OCI-LY1 (cell line): ENCODE measurements at regions not wholly inside any gene's neighbourhood (a gene's known extent, or its start where the extent isn't known, plus 50 kb on each side); places are given as distances from the start of the nearest gene placed in this dataset.

Source experiments
- H2AFZ ChIP-seq: fragments of 200-600 bp; sonication (generic), shearing (Covaris generic); 2 replicates; pipeline ENCODE4 v1.6.0; 2014; ENCODE audit warnings: antibody characterized with exemption, mild to moderate bottlenecking, low read length
- H3F3A ChIP-seq: fragments of 200-600 bp; sonication (generic), shearing (Covaris generic); 2 replicates; pipeline ENCODE4 v1.6.0; 2014; ENCODE audit warnings: mild to moderate bottlenecking, antibody characterized with exemption, low read length, moderate library complexity; ENCODE audit not compliant: insufficient read depth
- H3K27ac ChIP-seq: fragments of 200-600 bp; sonication (generic); 2 replicates; pipeline ENCODE4 v1.5.1; 2014; ENCODE audit warnings: low read length, mixed run types, mild to moderate bottlenecking, low read depth; ENCODE audit not compliant: poor library complexity, severe bottlenecking
- H3K27me3 ChIP-seq: fragments of 200-600 bp; sonication (generic); 2 replicates; pipeline ENCODE4 v1.6.0; 2014; ENCODE audit warnings: antibody characterized with exemption, mild to moderate bottlenecking, low read length, moderate library complexity; ENCODE audit not compliant: insufficient read depth
- H3K36me3 ChIP-seq: fragments of 200-600 bp; sonication (generic); 2 replicates; pipeline ENCODE4 v1.6.1; 2014; ENCODE audit warnings: mild to moderate bottlenecking, antibody characterized with exemption, low read length, moderate library complexity, mixed read lengths; ENCODE audit not compliant: insufficient read depth
- H3K4me1 ChIP-seq: fragments of 200-600 bp; sonication (generic); 2 replicates; pipeline ENCODE4 v1.5.1; 2014; ENCODE audit warnings: mild to moderate bottlenecking, low read length, moderate library complexity; ENCODE audit not compliant: insufficient read depth, severe bottlenecking
- H3K4me2 ChIP-seq: fragments of 200-600 bp; sonication (generic), shearing (Covaris generic); 2 replicates; pipeline ENCODE4 v1.6.1; 2014; ENCODE audit warnings: low read length
- H3K4me3 ChIP-seq: fragments of 200-600 bp; sonication (generic); 2 replicates; pipeline ENCODE4 v1.5.1; 2014; ENCODE audit warnings: low read length, low read depth, mild to moderate bottlenecking, mixed read lengths; ENCODE audit not compliant: poor library complexity, severe bottlenecking
- H3K79me2 ChIP-seq: fragments of 200-600 bp; shearing (Covaris generic); 2 replicates; pipeline ENCODE4 v1.6.1; 2016; ENCODE audit warnings: mixed run types, low read length, mixed read lengths; ENCODE audit not compliant: insufficient read depth
- H3K9ac ChIP-seq: fragments of 200-600 bp; sonication (generic), shearing (Covaris generic); 2 replicates; pipeline ENCODE4 v1.6.1; 2014; ENCODE audit warnings: mild to moderate bottlenecking, low read length, mixed read lengths
- H3K9me2 ChIP-seq: fragments of 200-600 bp; sonication (generic), shearing (Covaris generic); 2 replicates; pipeline ENCODE4 v1.6.1; 2014; ENCODE audit warnings: low read depth, mild to moderate bottlenecking, low read length, mixed read lengths
- H3K9me3 ChIP-seq: fragments of 200-600 bp; shearing (Covaris generic); 2 replicates; pipeline ENCODE4 v1.6.1; 2014; ENCODE audit warnings: low read length, mixed read lengths
- H4K20me1 ChIP-seq: fragments of 200-600 bp; sonication (generic), shearing (Covaris generic); 2 replicates; pipeline ENCODE4 v1.6.0; 2016; ENCODE audit warnings: mild to moderate bottlenecking, low read length; ENCODE audit not compliant: insufficient read depth
- EZH2 ChIP-seq: fragments of 200-600 bp; sonication (generic), shearing (Covaris generic); IDR thresholded peaks from 2 replicates; pipeline ENCODE4 v1.8.0; 2017; ENCODE audit warnings: borderline replicate concordance, mixed run types, mild to moderate bottlenecking, antibody characterized with exemption, low read length, moderate library complexity, mixed read lengths
- TF ChIP-seq, protein P1 (sequence below): fragments of 200-600 bp; sonication (generic), shearing (Covaris generic); IDR thresholded peaks from 2 replicates; pipeline ENCODE4 v1.5.1; 2017; ENCODE audit warnings: mild to moderate bottlenecking, antibody characterized with exemption, low read length, moderate library complexity, mixed read lengths

DNA sequence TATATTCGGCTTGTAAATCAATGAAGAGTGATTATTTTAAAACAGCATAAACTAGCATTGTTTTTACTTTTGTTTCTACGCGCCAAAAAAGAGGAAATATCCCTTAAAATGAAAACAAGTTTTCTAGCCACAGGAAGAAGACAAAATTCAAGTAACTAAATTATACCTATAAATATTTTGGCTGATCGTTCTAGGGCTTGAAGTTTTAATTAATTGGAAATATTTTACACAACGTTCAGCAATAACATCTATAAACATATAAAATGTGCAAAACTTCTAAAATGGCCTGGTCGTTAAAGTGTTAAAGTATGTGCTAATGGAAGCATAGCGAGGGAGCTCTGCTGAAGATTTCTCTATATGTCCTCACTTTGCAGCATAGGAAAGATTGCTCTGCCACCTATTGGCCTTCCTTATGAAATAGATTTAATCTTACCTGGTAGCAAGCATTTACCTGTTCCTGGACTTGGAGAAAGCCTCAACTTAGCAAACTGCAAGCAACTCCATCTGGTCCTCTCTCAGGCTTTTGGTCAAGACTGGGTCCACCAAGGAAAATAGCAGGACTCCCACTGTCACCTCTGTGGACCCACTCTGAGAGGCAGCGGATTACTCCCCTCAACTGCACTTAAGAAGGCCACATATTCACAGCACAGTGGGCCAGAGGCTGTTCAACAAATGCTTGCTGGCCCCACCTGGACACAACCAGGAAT lies 351.3 kb upstream of the RUNX1 start:
- TF ChIP-seq, protein P1, sequence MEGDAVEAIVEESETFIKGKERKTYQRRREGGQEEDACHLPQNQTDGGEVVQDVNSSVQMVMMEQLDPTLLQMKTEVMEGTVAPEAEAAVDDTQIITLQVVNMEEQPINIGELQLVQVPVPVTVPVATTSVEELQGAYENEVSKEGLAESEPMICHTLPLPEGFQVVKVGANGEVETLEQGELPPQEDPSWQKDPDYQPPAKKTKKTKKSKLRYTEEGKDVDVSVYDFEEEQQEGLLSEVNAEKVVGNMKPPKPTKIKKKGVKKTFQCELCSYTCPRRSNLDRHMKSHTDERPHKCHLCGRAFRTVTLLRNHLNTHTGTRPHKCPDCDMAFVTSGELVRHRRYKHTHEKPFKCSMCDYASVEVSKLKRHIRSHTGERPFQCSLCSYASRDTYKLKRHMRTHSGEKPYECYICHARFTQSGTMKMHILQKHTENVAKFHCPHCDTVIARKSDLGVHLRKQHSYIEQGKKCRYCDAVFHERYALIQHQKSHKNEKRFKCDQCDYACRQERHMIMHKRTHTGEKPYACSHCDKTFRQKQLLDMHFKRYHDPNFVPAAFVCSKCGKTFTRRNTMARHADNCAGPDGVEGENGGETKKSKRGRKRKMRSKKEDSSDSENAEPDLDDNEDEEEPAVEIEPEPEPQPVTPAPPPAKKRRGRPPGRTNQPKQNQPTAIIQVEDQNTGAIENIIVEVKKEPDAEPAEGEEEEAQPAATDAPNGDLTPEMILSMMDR, result peak; percentile 81
- TF ChIP-seq EZH2, result no peak
- H3K4me1 ChIP-seq, result peaks cover 25% of the 10 kb centered on the region
- H3K27ac ChIP-seq, result no peak overlapping the region
- H3K79me2 ChIP-seq, result no peaks in the 10 kb centered on the region
- H2AFZ ChIP-seq, result peak overlapping the region; percentile 44; the same call in 1 of the 2 replicates
- no peaks in the 10 kb centered on the region for H3K9me2 ChIP-seq
- H3K27me3 ChIP-seq, result no peaks in the 10 kb centered on the region
- H3F3A ChIP-seq, result no peaks in the 10 kb centered on the region
- H3K9me3 ChIP-seq, result no peaks in the 10 kb centered on the region
- H4K20me1 ChIP-seq, result no peaks in the 10 kb centered on the region
- peak overlapping the region; percentile 57 for H3K4me2 ChIP-seq
- peak overlapping the region; percentile 18 for H3K4me3 ChIP-seq
- H3K9ac ChIP-seq, result peak overlapping the region; percentile 36
- H3K36me3 ChIP-seq, result no peaks in the 10 kb centered on the region

- TF ChIP-seq, protein P1, result no peak
- TF ChIP-seq EZH2, result no peak
- Histone ChIP-seq H3F3A (no peaks in the 10 kb centered on the region), H3K27me3 (no peaks in the 10 kb centered on the region), H3K4me3 (peak overlapping the region; percentile 18), H4K20me1 (no peaks in the 10 kb centered on the region), H3K27ac (peak overlapping the region; percentile 53), H3K9ac (peak overlapping the region; percentile 36), H2AFZ (peak overlapping the region; percentile 44; the same call in 1 of the 2 replicates), H3K9me3 (no peaks in the 10 kb centered on the region), H3K79me2 (no peaks in the 10 kb centered on the region), H3K9me2 (no peaks in the 10 kb centered on the region), H3K4me1 (peaks cover 25% of the 10 kb centered on the region), H3K36me3 (no peaks in the 10 kb centered on the region), H3K4me2 (peak overlapping the region; percentile 57)
These were observed 350.6 kb upstream of the RUNX1 start for GRCh38 chr21:35399706-35400105.

DNA sequence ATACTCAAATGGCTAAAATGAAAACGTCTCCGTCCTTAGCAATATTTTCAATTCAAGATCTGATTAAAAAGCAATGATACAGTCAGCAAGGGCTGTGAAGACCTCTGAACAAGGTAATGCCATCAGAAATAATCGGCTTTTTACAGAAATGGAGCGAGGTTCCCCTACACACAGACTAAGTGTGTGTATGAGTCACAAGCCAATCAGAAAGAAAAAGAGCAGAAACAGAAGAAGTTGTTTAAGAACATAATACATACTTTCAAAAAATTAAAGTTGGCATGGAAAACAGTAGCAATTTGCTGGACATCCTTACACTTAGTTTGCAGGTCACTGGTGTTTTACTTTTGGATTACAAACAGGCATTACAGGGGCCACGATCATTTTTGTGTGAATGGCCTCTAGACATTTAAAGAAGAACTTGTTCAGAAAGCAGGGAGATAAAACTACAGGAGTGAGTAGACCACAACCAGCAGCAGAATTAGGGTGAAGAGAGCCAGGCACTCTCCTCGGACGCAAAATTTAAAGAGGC lies 350.0 kb upstream of the RUNX1 start:
- Histone ChIP-seq H3K27me3 (no peaks in the 10 kb centered on the region), H3K4me3 (no peak overlapping the region), H3K4me2 (peak overlapping the region; percentile 57), H3K4me1 (peaks cover 25% of the 10 kb centered on the region), H3F3A (no peaks in the 10 kb centered on the region), H3K9ac (peak overlapping the region; percentile 36), H2AFZ (peak overlapping the region; percentile 44; the same call in 1 of the 2 replicates), H4K20me1 (no peaks in the 10 kb centered on the region), H3K9me2 (no peaks in the 10 kb centered on the region), H3K79me2 (no peaks in the 10 kb centered on the region), H3K36me3 (no peaks in the 10 kb centered on the region), H3K9me3 (no peaks in the 10 kb centered on the region), H3K27ac (peak overlapping the region; percentile 53)
- TF ChIP-seq EZH2, result no peak
- TF ChIP-seq, protein P1, result no peak
